ENCODE measurements at regions not wholly inside any gene's neighbourhood (a gene's known extent, or its start where the extent isn't known, plus 50 kb on each side); places are given as distances from the start of the nearest gene placed in this dataset.
A peak's percentile ranks its signal among the peaks of the same experiment; 100 is the strongest.

DNA sequence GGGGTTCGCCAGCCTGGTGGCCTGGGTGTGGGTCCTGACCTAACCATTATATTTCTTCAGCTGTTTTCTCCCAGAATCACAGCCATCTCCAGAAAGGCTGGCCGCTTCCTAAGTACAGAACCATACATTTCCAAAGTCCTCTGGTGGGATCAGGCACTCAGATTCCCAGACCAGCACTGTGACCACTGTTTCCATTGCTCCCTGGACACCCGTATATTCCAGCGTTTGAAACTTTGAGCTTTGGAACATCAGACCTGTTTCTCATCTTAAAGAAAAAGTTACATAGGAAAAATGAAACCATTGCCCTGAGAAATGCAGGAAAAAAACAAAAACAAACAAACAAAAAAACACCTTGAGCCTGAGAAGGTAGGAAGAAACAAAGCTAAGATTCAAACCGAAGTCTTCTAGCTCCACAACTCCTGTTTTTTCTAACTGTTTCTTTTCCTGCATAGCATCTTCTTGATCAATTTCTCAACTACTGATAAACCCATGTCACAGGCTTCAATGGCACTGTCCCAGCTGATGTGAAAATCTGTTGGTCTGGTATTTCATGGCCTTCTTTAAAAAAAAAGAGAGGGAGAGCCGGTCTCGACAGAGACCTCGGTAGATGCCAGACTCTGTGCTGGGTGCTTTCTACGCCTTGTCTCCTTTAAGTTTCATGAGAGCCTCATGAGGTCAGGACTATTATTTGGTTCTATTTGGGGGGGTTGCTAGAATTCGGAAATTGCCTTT is 221.3 kb downstream of the TOMM20 start (continued):
- TF ChIP-seq ZNF239 (CRISPR knock-in tag; IDR thresholded peaks at IDR 0.05) (no peak), ZNF561 (CRISPR knock-in tag; conservative IDR thresholded peaks at IDR 0.05) (no peak), ZNF121 (CRISPR knock-in tag; conservative IDR thresholded peaks at IDR 0.05) (no peak), SETDB1 (IDR thresholded peaks at IDR 0.05; ENCODE audit: low read length) (no peak)
- TF ChIP-seq, protein P1, sequence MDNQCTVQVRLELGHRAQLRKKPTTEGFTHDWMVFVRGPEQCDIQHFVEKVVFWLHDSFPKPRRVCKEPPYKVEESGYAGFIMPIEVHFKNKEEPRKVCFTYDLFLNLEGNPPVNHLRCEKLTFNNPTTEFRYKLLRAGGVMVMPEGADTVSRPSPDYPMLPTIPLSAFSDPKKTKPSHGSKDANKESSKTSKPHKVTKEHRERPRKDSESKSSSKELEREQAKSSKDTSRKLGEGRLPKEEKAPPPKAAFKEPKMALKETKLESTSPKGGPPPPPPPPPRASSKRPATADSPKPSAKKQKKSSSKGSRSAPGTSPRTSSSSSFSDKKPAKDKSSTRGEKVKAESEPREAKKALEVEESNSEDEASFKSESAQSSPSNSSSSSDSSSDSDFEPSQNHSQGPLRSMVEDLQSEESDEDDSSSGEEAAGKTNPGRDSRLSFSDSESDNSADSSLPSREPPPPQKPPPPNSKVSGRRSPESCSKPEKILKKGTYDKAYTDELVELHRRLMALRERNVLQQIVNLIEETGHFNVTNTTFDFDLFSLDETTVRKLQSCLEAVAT (IDR thresholded peaks at IDR 0.05) = no peak

- intact Hi-C loops (cut with micrococcal nuclease) (no loop called here), in situ Hi-C loops (cut with MboI) (no loop called here)
- Histone ChIP-seq H3K79me2 (ENCODE audit: control insufficient read depth, insufficient read depth, low read length) (no peaks in the 10 kb centered on the region), H3K9me3 (replicated peaks; ENCODE audit: control insufficient read depth, insufficient read depth, low read depth, low read length) (no peaks in the 10 kb centered on the region), H3K4me3 (no peak overlapping the region), H2AFZ (ENCODE audit: low read depth, low read length) (peak overlapping the region; percentile 18; the same call in 1 of the 2 replicates), H3K27me3 (ENCODE audit: control insufficient read depth in 2 of 2, insufficient read depth in 2 of 2, low read length in 2 of 2) (no peaks in the 10 kb centered on the region), H3K9ac (ENCODE audit: insufficient read depth in 1 of 2, low read depth in 2 of 2, low read length in 2 of 2) (no peak overlapping the region), H3K36me3 (ENCODE audit: control insufficient read depth, insufficient read depth, low read length) (no peaks in the 10 kb centered on the region), H3K4me2 (ENCODE audit: insufficient read depth, low read length) (no peak overlapping the region), H3K4me1 (replicated peaks in 1 of 2; ENCODE audit: control insufficient read depth in 2 of 2, insufficient read depth in 2 of 2, low read length in 2 of 2) (no peaks in the 10 kb centered on the region), H3K27ac (ENCODE audit: extremely low read depth, low read depth, low read length) (no peak overlapping the region), H3K9me1 (ENCODE audit: control insufficient read depth, insufficient read depth, low read length) (no peaks in the 10 kb centered on the region), H4K20me1 (replicated peaks; ENCODE audit: control insufficient read depth, insufficient read depth, low read length) (no peaks in the 10 kb centered on the region)
- no TSS peak for BruUV-seq (replicated peaks)
- DNase-seq (ENCODE audit: extremely low read depth in 1 of 4, low spot score in 3 of 4) = no peak
- TF ChIP-seq ZNF77 (CRISPR knock-in tag; IDR thresholded peaks at IDR 0.05) (no peak), SPI1 (IDR thresholded peaks at IDR 0.05; ENCODE audit: borderline replicate concordance, low read depth, low read length) (peak; percentile 58; the same call in 1 of the 2 replicates)
- ChIA-PET CTCF (ENCODE audit: low intra/inter-chr PET ratio) (no interaction called here), POLR2A (interaction anchor here (0.6 to 1.9 kb wide), 3 partner anchors 8 to 19 kb away, joined by 3 to 5 read pairs (median 4); no protein-coding TSS in a partner anchor)
- 46% methylated on average over 5 of the region's 5 CpGs for WGBS (ENCODE audit: insufficient coverage, low coverage, missing lambda C conversion rate)
- no peak for ATAC-seq
- FAIRE-seq = no peak
Observed at GRCh38 chr1:234906654-234907053, 222.0 kb downstream of the TOMM20 start.

All from K562 (cell line).